Esophagus mucosa (tissue), 1 donor: ENCODE measurements at regions not wholly inside any gene's neighbourhood (a gene's known extent, or its start where the extent isn't known, plus 50 kb on each side); places are given as distances from the start of the nearest gene placed in this dataset.
A peak's percentile ranks its signal among the peaks of the same experiment; 100 is the strongest.

Experiments used
- ATAC-seq: fragments of 200-7000 bp; cut with Tn5 transposase; one replicate; pipeline ENCODE4 v1.9.1; 2020
- donor health status: DM: yes; HTN: yes; CAD: no.

GRCh38 chr5:124102486-124102885 lies 590.5 kb downstream of the CSNK1G3 start:
- no peak for ATAC-seq

GRCh38 chr5:124093658-124094057 lies 581.7 kb downstream of the CSNK1G3 start:
- no peak for ATAC-seq

DNA sequence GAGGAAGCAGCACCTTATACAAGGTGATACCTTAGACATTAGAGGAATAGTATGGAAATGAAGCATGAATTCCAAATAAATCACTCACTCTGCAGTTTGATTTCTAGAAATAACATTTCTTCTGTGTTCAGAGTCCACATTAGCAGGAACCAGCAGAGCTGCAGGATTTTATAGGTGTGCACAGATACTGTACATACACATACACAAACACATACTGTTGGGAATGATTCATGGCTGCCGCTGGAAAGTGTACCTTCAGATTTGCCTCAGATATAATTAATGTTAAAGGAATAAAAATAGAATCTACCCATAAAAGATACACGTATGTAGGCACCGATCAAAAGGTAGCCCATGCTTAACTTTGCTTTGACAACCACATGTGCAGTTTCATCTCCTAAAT lies 578.1 kb downstream of the CSNK1G3 start:
- no peak for ATAC-seq

- ATAC-seq: no peak
Measured at GRCh38 chr5:124089578-124089977, 577.6 kb downstream of the CSNK1G3 start.

- no peak for ATAC-seq
Measured at GRCh38 chr5:124088289-124089032, 576.5 kb downstream of the CSNK1G3 start.

GRCh38 chr5:124087752-124088151 lies 575.8 kb downstream of the CSNK1G3 start:
- ATAC-seq: no peak

GRCh38 chr5:124080256-124080655 lies 568.3 kb downstream of the CSNK1G3 start:
- peak; percentile 91 for ATAC-seq

DNA sequence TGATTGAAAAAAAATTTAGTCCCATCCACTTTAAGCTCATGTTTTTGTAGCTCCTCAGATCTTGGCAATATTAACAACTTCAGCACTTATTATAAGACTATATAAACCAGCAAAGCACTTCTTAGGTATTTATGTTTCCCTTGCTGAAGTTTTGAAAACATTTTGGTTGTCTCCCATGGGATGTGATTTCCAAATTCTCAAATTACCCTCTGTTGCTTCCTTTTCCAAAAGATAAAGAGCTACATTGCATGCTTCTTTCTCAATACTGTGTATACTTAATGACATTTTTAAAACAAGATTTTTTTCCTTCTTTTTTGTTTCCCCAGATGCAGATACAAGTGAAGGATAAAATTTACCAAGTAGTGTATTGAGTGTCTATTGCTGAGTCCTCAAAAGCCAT lies 567.1 kb downstream of the CSNK1G3 start:
- no peak for ATAC-seq

GRCh38 chr5:124074500-124074899 lies 562.5 kb downstream of the CSNK1G3 start:
- no peak for ATAC-seq

DNA sequence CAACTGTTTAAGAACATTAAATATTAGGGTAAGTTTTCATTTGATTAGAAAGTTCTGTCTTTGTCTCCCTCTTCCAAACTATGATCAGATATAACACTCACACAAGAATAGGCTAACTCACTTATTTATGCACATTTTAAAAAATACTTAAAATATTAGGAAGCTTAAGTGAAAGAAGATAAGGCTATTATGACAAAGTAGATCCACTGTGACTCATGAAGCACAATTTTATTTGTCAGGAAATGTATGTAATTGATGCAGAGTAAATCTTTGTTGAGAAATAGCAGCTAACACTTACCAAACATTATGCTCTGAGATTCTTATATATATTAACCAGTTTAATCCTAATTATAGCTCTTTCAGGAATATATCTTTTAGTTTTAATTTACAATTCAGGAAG lies 560.6 kb downstream of the CSNK1G3 start:
- ATAC-seq: no peak

- ATAC-seq: no peak
Measured at GRCh38 chr5:124071039-124071438, 559.1 kb downstream of the CSNK1G3 start.

GRCh38 chr5:124065508-124065907 lies 553.5 kb downstream of the CSNK1G3 start:
- ATAC-seq: no peak

DNA sequence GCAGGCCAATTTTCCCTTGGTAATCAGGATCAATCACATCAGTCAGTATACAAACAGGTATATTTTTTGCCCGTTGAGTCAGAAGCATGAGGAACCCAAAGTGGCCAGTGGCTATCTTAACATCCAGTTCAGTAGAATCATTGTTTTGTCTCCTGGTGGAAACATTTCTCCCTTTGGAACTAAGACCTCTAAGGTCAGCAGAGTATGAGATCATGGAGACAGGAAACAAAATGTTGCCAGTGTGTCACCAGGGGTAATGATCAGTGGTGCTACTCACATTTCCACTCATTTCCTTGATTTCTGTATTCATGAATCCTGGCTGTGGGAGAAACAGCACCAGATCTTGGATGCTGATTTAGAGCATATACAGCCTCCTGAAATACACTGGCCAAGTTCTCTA lies 553.0 kb downstream of the CSNK1G3 start:
- ATAC-seq: no peak

- no peak for ATAC-seq
Measured at GRCh38 chr5:124061663-124062062, 549.7 kb downstream of the CSNK1G3 start.

GRCh38 chr5:124061068-124061430 lies 549.1 kb downstream of the CSNK1G3 start:
- no peak for ATAC-seq

- ATAC-seq: no peak
Measured at GRCh38 chr5:124060413-124061067, 548.6 kb downstream of the CSNK1G3 start.

DNA sequence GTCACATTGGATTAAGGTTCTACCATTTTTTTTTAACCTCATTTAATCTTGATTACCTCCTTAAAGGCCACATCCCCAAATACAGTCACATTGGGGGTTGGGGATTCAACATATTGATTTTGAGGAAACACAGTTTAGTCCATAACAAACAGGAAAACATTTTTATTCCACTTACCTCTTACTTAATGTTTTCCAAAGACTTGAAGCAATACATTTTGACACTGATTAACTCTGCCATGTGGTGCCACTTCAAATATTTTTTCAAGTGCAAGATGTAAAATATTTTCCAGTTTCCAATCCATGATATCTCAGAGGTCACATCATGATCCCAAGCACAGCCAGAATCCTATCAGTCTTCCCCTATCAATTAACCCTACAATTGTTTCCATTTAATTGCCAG lies 548.0 kb downstream of the CSNK1G3 start:
- ATAC-seq: no peak

DNA sequence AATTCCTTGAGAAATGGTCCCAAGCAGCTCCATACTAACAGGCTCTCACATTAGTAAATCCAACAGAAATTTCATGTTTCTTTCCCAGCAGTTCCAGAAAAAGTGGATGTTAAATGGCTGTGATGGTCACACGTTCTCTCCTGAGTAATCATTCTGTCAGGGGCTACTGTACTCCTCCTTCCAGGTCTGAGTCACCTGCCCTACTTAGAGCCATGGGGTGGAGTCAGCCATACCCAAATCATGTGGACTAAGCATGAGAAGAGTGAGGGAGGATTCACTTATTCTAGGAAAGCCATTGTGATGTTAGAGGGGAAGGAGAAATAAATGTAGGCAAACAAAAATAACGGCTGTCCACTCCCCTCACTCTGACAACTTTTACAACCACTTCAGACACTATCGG lies 547.2 kb downstream of the CSNK1G3 start:
- peak; percentile 87 for ATAC-seq

GRCh38 chr5:124057724-124058231 lies 545.8 kb downstream of the CSNK1G3 start:
- no peak for ATAC-seq

DNA sequence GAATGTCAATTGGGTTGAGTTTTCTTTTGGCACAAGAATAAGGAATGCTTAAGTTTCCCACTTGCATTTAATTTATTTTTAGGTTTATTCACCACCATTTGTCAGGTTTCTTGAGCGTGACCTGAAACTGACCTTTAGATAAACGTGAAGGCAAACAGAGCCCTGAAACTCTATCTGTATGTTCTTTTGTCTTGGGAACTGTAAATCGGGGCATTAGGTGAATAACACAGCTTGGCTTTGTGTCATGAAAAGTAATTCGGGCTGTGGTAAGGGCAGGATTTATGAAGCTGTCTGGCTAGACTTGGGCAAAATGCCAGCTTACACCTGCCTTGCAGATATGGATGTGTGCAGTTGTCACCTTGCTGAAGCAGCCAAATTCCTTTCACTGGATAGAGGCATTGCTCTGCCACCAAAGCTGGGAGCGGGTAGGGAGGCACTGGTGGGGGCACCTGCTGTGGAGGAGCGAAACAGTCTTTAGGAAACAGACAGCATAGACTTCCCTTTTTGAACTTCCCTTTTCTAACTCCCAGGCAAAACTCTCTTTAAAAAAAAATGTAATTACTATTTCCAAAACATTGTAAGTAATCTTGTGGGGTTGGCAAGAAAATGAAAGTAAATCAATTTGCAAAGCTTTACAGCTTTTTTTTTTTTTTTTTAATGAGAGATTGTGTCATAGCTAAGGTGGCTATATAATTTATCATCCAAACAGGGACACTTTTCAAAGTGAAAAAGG lies 545.2 kb downstream of the CSNK1G3 start:
- ATAC-seq: peak; percentile 80

- no peak for ATAC-seq
Measured at GRCh38 chr5:124056326-124056990, 544.5 kb downstream of the CSNK1G3 start.

DNA sequence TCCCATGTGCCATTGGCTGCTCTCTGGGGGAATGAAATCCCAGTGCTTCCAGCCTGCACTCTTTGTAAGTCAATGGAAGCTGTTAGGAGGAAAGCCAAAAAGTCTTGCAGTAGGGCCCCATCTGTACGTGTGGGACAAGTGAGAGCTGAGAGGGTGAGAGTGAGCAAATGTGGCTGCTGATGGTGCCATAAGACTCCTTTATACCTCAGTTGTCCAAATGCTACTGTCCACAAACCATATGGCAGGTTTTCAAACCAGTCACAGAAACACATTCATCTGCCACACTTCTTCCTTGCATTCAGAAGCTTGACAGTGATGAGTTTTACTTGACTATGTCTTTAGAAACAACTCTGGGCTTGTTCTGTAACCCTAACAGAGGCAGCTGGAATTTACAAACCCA lies 543.8 kb downstream of the CSNK1G3 start:
- ATAC-seq: no peak

DNA sequence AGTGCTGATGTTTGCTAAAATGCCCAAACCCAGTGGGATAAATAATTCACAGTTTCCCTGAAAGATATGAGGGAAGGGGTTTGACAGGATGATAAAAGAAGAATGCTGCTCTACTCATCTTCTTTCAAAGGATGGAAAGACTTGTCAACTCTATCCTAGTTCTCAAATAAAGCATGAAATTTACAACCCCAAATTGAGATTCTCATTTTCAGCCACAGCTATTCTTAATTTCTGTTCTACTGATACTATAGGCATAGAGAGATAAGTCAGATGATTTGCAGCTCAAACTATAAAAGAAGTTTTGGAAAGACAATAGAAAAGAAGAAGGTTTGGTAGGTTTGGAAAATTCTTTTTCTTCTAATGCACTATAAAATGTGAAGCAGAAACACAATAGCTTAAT lies 542.6 kb downstream of the CSNK1G3 start:
- ATAC-seq: no peak
